Keratinocyte (primary cell): ENCODE measurements at regions not wholly inside any gene's neighbourhood (a gene's known extent, or its start where the extent isn't known, plus 50 kb on each side); places are given as distances from the start of the nearest gene placed in this dataset.

Source experiments
- DNase-seq: peaks from one replicate; pipeline ENCODE4 v3.0.0-alpha.2; 2011; ENCODE audit warnings: low read depth, missing footprints, low spot score
- FAIRE-seq: peaks from 2 replicates; lab custom pipeline; 2011; peaks lifted over from hg19 to GRCh38; lab: Jason Lieb, UNC
- H2AFZ ChIP-seq: 2 replicates; pipeline ENCODE4 v1.6.0; 2012; ENCODE audit warnings: low read length, control low read depth, inconsistent platforms; ENCODE audit not compliant: control insufficient read depth
- H3K27ac ChIP-seq: 2 replicates; pipeline ENCODE4 v1.5.1; 2011; ENCODE audit warnings: low read length; ENCODE audit not compliant: control insufficient read depth, insufficient read depth
- H3K27me3 ChIP-seq: 3 replicates; pipeline ENCODE4 v1.6.0; 2011; ENCODE audit warnings: low read length; ENCODE audit not compliant: control insufficient read depth, insufficient read depth; ENCODE audit errors: extremely low read depth
- H3K36me3 ChIP-seq, 2 experiments: 2 replicates in 1 of 2; 3 replicates in 1 of 2; pipeline ENCODE4 v1.5.1; 2011; ENCODE audit warnings: low read length in 2 of 2, mild to moderate bottlenecking in 1 of 2; ENCODE audit not compliant: control insufficient read depth in 2 of 2, insufficient read depth in 2 of 2; ENCODE audit errors: extremely low read depth in 1 of 2
- H3K4me1 ChIP-seq: 3 replicates; pipeline ENCODE4 v1.5.1; 2011; ENCODE audit warnings: low read length; ENCODE audit not compliant: control insufficient read depth, insufficient read depth; ENCODE audit errors: extremely low read depth
- H3K4me2 ChIP-seq: 3 replicates; pipeline ENCODE4 v1.6.0; 2011; ENCODE audit warnings: low read depth, low read length; ENCODE audit not compliant: control insufficient read depth, insufficient read depth; ENCODE audit errors: extremely low read depth
- H3K4me3 ChIP-seq, 3 experiments: fragments of 200-600 bp in 1 of 3; sonication (generic) in 1 of 3; 2 replicates in 2 of 3; 3 replicates in 1 of 3; pipeline ENCODE4 v1.5.1; 2011 to 2016; ENCODE audit warnings: low read length in 3 of 3, mild to moderate bottlenecking in 3 of 3, control low read depth in 2 of 3, inconsistent platforms in 1 of 3, low read depth in 1 of 3, mixed read lengths in 1 of 3, mixed run types in 1 of 3, moderate library complexity in 1 of 3; ENCODE audit not compliant: control insufficient read depth in 2 of 3, insufficient read depth in 2 of 3; ENCODE audit errors: extremely low read depth in 1 of 3
- H3K79me2 ChIP-seq: 2 replicates; pipeline ENCODE4 v1.6.0; 2012; ENCODE audit warnings: low read length; ENCODE audit not compliant: control insufficient read depth, insufficient read depth
- H3K9ac ChIP-seq: 3 replicates; pipeline ENCODE4 v1.6.0; 2011; ENCODE audit warnings: low read length; ENCODE audit not compliant: control insufficient read depth, insufficient read depth; ENCODE audit errors: extremely low read depth
- H3K9me1 ChIP-seq: 3 replicates; pipeline ENCODE4 v1.6.0; 2011; ENCODE audit warnings: low read length; ENCODE audit not compliant: control insufficient read depth, insufficient read depth; ENCODE audit errors: extremely low read depth
- H3K9me3 ChIP-seq: 2 replicates; pipeline ENCODE4 v1.5.1; 2012; ENCODE audit warnings: low read depth, low read length; ENCODE audit not compliant: control insufficient read depth
- H4K20me1 ChIP-seq: 3 replicates; pipeline ENCODE4 v1.6.0; 2011; ENCODE audit warnings: low read length; ENCODE audit not compliant: control insufficient read depth, insufficient read depth; ENCODE audit errors: extremely low read depth
- CTCF ChIP-seq, 3 experiments: IDR thresholded peaks in 1 of 3; conservative IDR thresholded peaks in 1 of 3; optimal IDR thresholded peaks in 1 of 3; 2 replicates in 2 of 3; 3 replicates in 1 of 3; pipeline versions ENCODE3 to v1.5.1; 2011; ENCODE audit warnings: low read length in 3 of 3, mild to moderate bottlenecking in 3 of 3, moderate library complexity in 2 of 3, control low read depth in 1 of 3, inconsistent platforms in 1 of 3; ENCODE audit not compliant: insufficient read depth in 2 of 3; ENCODE audit errors: extremely low read depth in 1 of 3
- EZH2 ChIP-seq: IDR thresholded peaks from one replicate; pipeline ENCODE4 v1.6.1; 2012; ENCODE audit warnings: inconsistent platforms, mild to moderate bottlenecking, low read length, moderate library complexity
- dilution Hi-C: fragments of 300-500 bp; cut with MboI; formaldehyde crosslinking; loops from one replicate; pipeline ENCODE4 v1.7.0; 2020; ENCODE audit warnings: low sequenced_read_pairs; ENCODE audit not compliant: extremely low pct_ligation_motif_present

- no peak for FAIRE-seq
These were observed 67.2 kb downstream of the NAA11 start for GRCh38 chr4:79258614-79259176.

GRCh38 chr4:79257953-79258613 lies 67.8 kb downstream of the NAA11 start:
- Histone ChIP-seq H2AFZ (no peak overlapping the region), H3K9me3 (no peaks in the 10 kb centered on the region), H3K9me1 (no peaks in the 10 kb centered on the region), H3K79me2 (no peaks in the 10 kb centered on the region), H3K4me3 (no peak overlapping the region), H3K27ac (no peak overlapping the region), H3K36me3 (no peaks in the 10 kb centered on the region), H4K20me1 (no peaks in the 10 kb centered on the region), H3K27me3 (no peaks in the 10 kb centered on the region), H3K9ac (no peak overlapping the region), H3K4me2 (no peak overlapping the region), H3K4me1 (no peaks in the 10 kb centered on the region)
- dilution Hi-C loops = no loop called here
- no peak for FAIRE-seq
- TF ChIP-seq CTCF (optimal IDR thresholded peaks at IDR 0.05 in 1 of 3, IDR thresholded peaks at IDR 0.05 in 1 of 3, conservative IDR thresholded peaks at IDR 0.05 in 1 of 3; ENCODE audit: extremely low read depth in 1 of 3, insufficient read depth in 2 of 3, low read length in 3 of 3) (no peak), EZH2 (no peak)
- no peak for DNase-seq

More at GRCh38 chr4:79258614-79259176, 67.2 kb downstream of the NAA11 start:
- H3K9ac ChIP-seq = no peak overlapping the region
- no peaks in the 10 kb centered on the region for H3K27me3 ChIP-seq
- no peaks in the 10 kb centered on the region for H4K20me1 ChIP-seq
- DNase-seq = no peak
- no peaks in the 10 kb centered on the region for H3K9me1 ChIP-seq
- no peak for TF ChIP-seq EZH2
- no peak for TF ChIP-seq CTCF (optimal IDR thresholded peaks at IDR 0.05 in 1 of 3, IDR thresholded peaks at IDR 0.05 in 1 of 3, conservative IDR thresholded peaks at IDR 0.05 in 1 of 3; ENCODE audit: extremely low read depth in 1 of 3, insufficient read depth in 2 of 3, low read length in 3 of 3)
- H3K4me3 ChIP-seq = no peak overlapping the region
- H3K79me2 ChIP-seq = no peaks in the 10 kb centered on the region
- no peak overlapping the region for H2AFZ ChIP-seq
- H3K4me2 ChIP-seq = no peak overlapping the region
- no peaks in the 10 kb centered on the region for H3K4me1 ChIP-seq
- H3K36me3 ChIP-seq = no peaks in the 10 kb centered on the region
- H3K27ac ChIP-seq = no peak overlapping the region
- H3K9me3 ChIP-seq = no peaks in the 10 kb centered on the region
- dilution Hi-C loops = no loop called here
